K562 (cell line): ENCODE measurements at regions not wholly inside any gene's neighbourhood (a gene's known extent, or its start where the extent isn't known, plus 50 kb on each side); places are given as distances from the start of the nearest gene placed in this dataset.

Experiments
- ATAC-seq: fragments of 200-7000 bp; cut with Tn5 transposase; 3 replicates; pipeline ENCODE4 v1.9.1; 2020; ENCODE audit warnings: moderate library complexity
- BruUV-seq: library from RNA; stranded (reverse); fragments of 400-500 nt; replicated peaks from 2 replicates; lab custom pipeline; 2021; lab: Mats Ljungman, UMichigan
- CTCF ChIA-PET: fragments of 300-600 bp; formaldehyde crosslinking; extraction: SDS; loops from one replicate; lab custom pipeline; 2021; ENCODE audit warnings: low intra/inter-chr PET ratio; lab: Yijun Ruan, JAX
- POLR2A ChIA-PET: fragments of 300-600, 350-650 bp; sonication (Branson Sonifier 250); formaldehyde crosslinking; extraction: SDS; loops from one replicate; lab custom pipeline; 2021; ENCODE audit warnings: antibody characterized with exemption, inconsistent platforms; lab: Yijun Ruan, JAX
- DNase-seq, 4 experiments: peaks; one replicate each; pipeline versions ENCODE4 v3.0.0 to v3.0.0-alpha.2; 2011 to 2018; ENCODE audit warnings: low spot score in 3 of 4, mixed read lengths in 3 of 4; ENCODE audit errors: extremely low read depth in 1 of 4
- FAIRE-seq: peaks from 2 replicates; lab custom pipeline; 2011; peaks lifted over from hg19 to GRCh38; lab: Jason Lieb, UNC
- H2AFZ ChIP-seq: 2 replicates; pipeline ENCODE4 v1.6.0; 2011; ENCODE audit warnings: low read depth, low read length, control low read depth, inconsistent platforms
- H3K27ac ChIP-seq: fragments of 200-600 bp; 3 replicates; pipeline ENCODE4 v1.8.0; 2011; ENCODE audit warnings: low read depth, mild to moderate bottlenecking, control low read depth, inconsistent platforms, low read length, moderate library complexity, mixed read lengths; ENCODE audit errors: extremely low read depth
- H3K27me3 ChIP-seq, 2 experiments: fragments of 300-600 bp in 1 of 2; 2 replicates in 1 of 2; 3 replicates in 1 of 2; pipeline versions ENCODE4 v1.6.0 to v1.8.0; 2011; ENCODE audit warnings: inconsistent platforms in 2 of 2, low read length in 2 of 2, mild to moderate bottlenecking in 1 of 2, mixed read lengths in 1 of 2, moderate library complexity in 1 of 2; ENCODE audit not compliant: control insufficient read depth in 2 of 2, insufficient read depth in 2 of 2
- H3K36me3 ChIP-seq: fragments of 300-600 bp; 3 replicates; pipeline ENCODE4 v1.8.0; 2011; ENCODE audit warnings: mild to moderate bottlenecking, low read length, inconsistent platforms; ENCODE audit not compliant: control insufficient read depth, insufficient read depth
- H3K4me1 ChIP-seq, 2 experiments: fragments of 200-600 bp in 1 of 2; replicated peaks in 1 of 2; 2 replicates in 1 of 2; 3 replicates in 1 of 2; pipeline versions ENCODE4 v1.5.1 to v1.8.0; 2011; ENCODE audit warnings: inconsistent platforms in 2 of 2, low read length in 2 of 2, mild to moderate bottlenecking in 1 of 2, mixed read lengths in 1 of 2, moderate library complexity in 1 of 2; ENCODE audit not compliant: control insufficient read depth in 2 of 2, insufficient read depth in 2 of 2
- H3K4me2 ChIP-seq: 2 replicates; pipeline ENCODE4 v1.6.1; 2011; ENCODE audit warnings: low read length, control low read depth, inconsistent platforms, mixed read lengths; ENCODE audit not compliant: insufficient read depth
- H3K4me3 ChIP-seq: fragments of 200-600 bp; sonication (generic), shearing (Covaris generic); 2 replicates; pipeline ENCODE4 v1.5.1; 2016; ENCODE audit warnings: control low read depth, inconsistent platforms
- H3K79me2 ChIP-seq: fragments of 200-600 bp; 3 replicates; pipeline ENCODE4 v1.8.0; 2011; ENCODE audit warnings: low read length, inconsistent platforms; ENCODE audit not compliant: control insufficient read depth, insufficient read depth
- H3K9ac ChIP-seq, 2 experiments: 2 replicates each; pipeline versions ENCODE4 v1.6.0 to v1.6.1; 2011; ENCODE audit warnings: low read depth in 2 of 2, low read length in 2 of 2, control low read depth in 1 of 2, inconsistent platforms in 1 of 2, mild to moderate bottlenecking in 1 of 2, mixed read lengths in 1 of 2; ENCODE audit not compliant: insufficient read depth in 1 of 2
- H3K9me1 ChIP-seq: one replicate; pipeline ENCODE4 v1.6.0; 2011; ENCODE audit warnings: inconsistent platforms, mild to moderate bottlenecking, low read length, moderate library complexity; ENCODE audit not compliant: control insufficient read depth, insufficient read depth
- H3K9me3 ChIP-seq: replicated peaks from 2 replicates; pipeline ENCODE4 v1.5.1; 2011; ENCODE audit warnings: low read depth, low read length, inconsistent platforms; ENCODE audit not compliant: control insufficient read depth, insufficient read depth
- H4K20me1 ChIP-seq: replicated peaks from 2 replicates; pipeline ENCODE4 v1.6.1; 2011; ENCODE audit warnings: low read length, inconsistent platforms, mixed read lengths; ENCODE audit not compliant: control insufficient read depth, insufficient read depth
- CCAR2 ChIP-seq: fragments of 200-400 bp; formaldehyde crosslinking; IDR thresholded peaks from 2 replicates; pipeline ENCODE4 v1.6.1; 2017; ENCODE audit warnings: mild to moderate bottlenecking, low read depth, low read length
- ETV5 ChIP-seq: sonication (generic); formaldehyde crosslinking; IDR thresholded peaks from 2 replicates; pipeline ENCODE4 v1.4.0; 2020; ENCODE audit warnings: low read depth, mild to moderate bottlenecking, missing genetic modification reagents
- MAZ ChIP-seq, 2 experiments: fragments of 450-650 bp in 1 of 2; sonication (generic) in 1 of 2; formaldehyde crosslinking; IDR thresholded peaks in 1 of 2; conservative IDR thresholded peaks in 1 of 2; 2 replicates each; pipeline versions ENCODE4 v1.4.0 to v1.5.0; 2020; ENCODE audit warnings: mild to moderate bottlenecking in 1 of 2, missing genetic modification reagents in 1 of 2
- MYBL2 ChIP-seq, 2 experiments: fragments of 450-650 bp in 1 of 2; sonication (generic) in 1 of 2; formaldehyde crosslinking in 1 of 2; IDR thresholded peaks; 2 replicates each; pipeline versions ENCODE4 v1.6.1 to v1.8.1; 2017 to 2022; ENCODE audit warnings: borderline replicate concordance in 1 of 2, inconsistent platforms in 1 of 2, low read depth in 1 of 2, mild to moderate bottlenecking in 1 of 2, missing genetic modification reagents in 1 of 2, moderate library complexity in 1 of 2
- NFATC3 ChIP-seq: fragments of 450-650 bp; IDR thresholded peaks from 2 replicates; pipeline ENCODE4 v1.6.1; 2017; ENCODE audit warnings: mild to moderate bottlenecking
- NR0B1 ChIP-seq: fragments of 450-650 bp; IDR thresholded peaks from one replicate; pipeline ENCODE4 v1.6.1; 2018; ENCODE audit warnings: mild to moderate bottlenecking, moderate library complexity; ENCODE audit not compliant: partially characterized antibody
- POLR3G ChIP-seq: IDR thresholded peaks from 2 replicates; pipeline ENCODE4 v1.6.1; 2011; ENCODE audit not compliant: insufficient read length, insufficient replicate concordance; ENCODE audit errors: extremely low read depth
- PTRF ChIP-seq: fragments of 450-650 bp; IDR thresholded peaks from 2 replicates; pipeline ENCODE4 v1.6.1; 2016; ENCODE audit warnings: mild to moderate bottlenecking, missing genetic modification characterization, missing compliant biosample characterization
- ZNF518B ChIP-seq: fragments of 250-450 bp; sonication (Bioruptor Pico); IDR thresholded peaks from 2 replicates; pipeline ENCODE4 v1.5.0; 2021; ENCODE audit warnings: mild to moderate bottlenecking, moderate library complexity
- WGBS: fragments of 100-300 bp; shearing (Covaris generic); methylation state at CpG from one replicate; pipeline ENCODE4 v1.1.6; 2016; ENCODE audit warnings: low coverage, mixed read lengths; ENCODE audit not compliant: insufficient coverage; ENCODE audit errors: missing lambda C conversion rate; 5-methylcytosine and 5-hydroxymethylcytosine counted together
- in situ Hi-C: fragments of 300-500 bp; cut with MboI; formaldehyde crosslinking; loops from 4 replicates; pipeline ENCODE4 v1.15.0; 2018; ENCODE audit warnings: inconsistent platforms, mixed read lengths
- intact Hi-C: fragments of 100-400 bp; cut with micrococcal nuclease; formaldehyde crosslinking; loops from 2 replicates; pipeline ENCODE4 v1.14.2; 2022

GRCh38 chr6:12479451-12479850, 189.3 kb downstream of the EDN1 start:
- POLR2A ChIA-PET = no interaction called here
- H4K20me1 ChIP-seq = no peaks in the 10 kb centered on the region
- no peaks in the 10 kb centered on the region for H3K36me3 ChIP-seq
- no peaks in the 10 kb centered on the region; the same call in 1 of the 2 replicates for H3K9me3 ChIP-seq
- ATAC-seq (no peak), FAIRE-seq (no peak), DNase-seq (no peak)
- no peak overlapping the region for H3K27ac ChIP-seq
- intact Hi-C loops (no loop called here), in situ Hi-C loops (no loop called here)
- H3K79me2 ChIP-seq = no peaks in the 10 kb centered on the region
- no peak overlapping the region for H3K9ac ChIP-seq
- no peaks in the 10 kb centered on the region for H3K9me1 ChIP-seq
- H3K4me2 ChIP-seq = no peak overlapping the region
- no peaks in the 10 kb centered on the region for H3K27me3 ChIP-seq
- no peak overlapping the region for H2AFZ ChIP-seq
- no peak overlapping the region for H3K4me3 ChIP-seq
- BruUV-seq = no TSS peak
- WGBS = 0% methylated on average over 2 of the region's 2 CpGs
- CTCF ChIA-PET = no interaction called here
- H3K4me1 ChIP-seq = no peaks in the 10 kb centered on the region
- TF ChIP-seq ETV5 (CRISPR knock-in tag) (no peak), NR0B1 (no peak), MAZ (CRISPR knock-in tag; conservative IDR thresholded peaks at IDR 0.05 in 1 of 2, IDR thresholded peaks at IDR 0.05 in 1 of 2) (no peak), PTRF (tag) (no peak), POLR3G (no peak), CCAR2 (no peak), ZNF518B (no peak), MYBL2 (IDR thresholded peaks at IDR 0.05; ENCODE audit: low read depth) (no peak), MYBL2 (CRISPR knock-in tag; IDR thresholded peaks at IDR 0.05; ENCODE audit: borderline replicate concordance) (no peak), NFATC3 (no peak)
